ENCODE measurements at regions not wholly inside any gene's neighbourhood (a gene's known extent, or its start where the extent isn't known, plus 50 kb on each side); places are given as distances from the start of the nearest gene placed in this dataset.

DNA sequence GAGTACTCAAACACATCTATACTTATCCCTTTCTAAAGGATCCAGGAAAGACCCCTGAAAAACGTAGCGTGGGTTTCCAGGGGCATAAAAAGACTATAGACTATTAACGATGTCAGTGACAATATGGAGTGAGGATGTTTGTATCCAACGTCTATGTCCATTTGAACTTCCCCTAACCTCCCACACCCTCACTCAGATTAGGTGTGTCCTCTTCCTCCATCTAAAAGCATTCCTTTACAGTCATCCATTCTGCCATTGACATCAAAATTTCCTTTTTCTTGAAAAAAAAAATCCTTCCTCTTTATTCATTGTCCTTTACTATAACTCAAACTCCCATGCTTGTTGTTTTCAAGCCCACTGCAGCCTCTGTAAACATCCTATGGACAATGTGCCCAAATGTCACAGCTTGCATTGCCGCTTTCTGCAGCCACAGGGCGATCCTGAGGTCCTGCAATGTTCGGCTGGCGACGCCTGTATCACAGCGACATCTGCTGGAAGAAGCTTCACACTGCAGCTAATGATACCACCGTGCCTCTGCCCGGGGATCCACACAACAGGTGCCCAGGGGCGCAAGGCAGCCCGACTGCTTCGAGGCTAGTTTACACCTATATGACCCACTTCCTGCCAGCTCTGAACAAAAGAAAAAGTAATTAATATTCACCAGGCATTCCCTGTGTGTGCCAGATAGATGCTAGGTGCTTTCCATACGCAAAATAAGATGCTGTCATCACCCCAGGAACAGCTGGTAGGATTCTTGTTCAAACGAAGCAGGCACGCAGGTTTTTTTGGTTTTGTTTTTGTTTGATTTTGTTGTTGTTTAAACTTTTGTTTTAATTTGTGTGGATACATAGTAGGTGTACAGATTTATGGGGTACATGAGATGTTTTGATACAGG is 267.9 kb upstream of the GHITM start:
- intact Hi-C loops (cut with DNase I): loop anchor here (5.0 kb wide), 1 partner anchor 1074 kb away; no protein-coding TSS in a partner anchor

DNA sequence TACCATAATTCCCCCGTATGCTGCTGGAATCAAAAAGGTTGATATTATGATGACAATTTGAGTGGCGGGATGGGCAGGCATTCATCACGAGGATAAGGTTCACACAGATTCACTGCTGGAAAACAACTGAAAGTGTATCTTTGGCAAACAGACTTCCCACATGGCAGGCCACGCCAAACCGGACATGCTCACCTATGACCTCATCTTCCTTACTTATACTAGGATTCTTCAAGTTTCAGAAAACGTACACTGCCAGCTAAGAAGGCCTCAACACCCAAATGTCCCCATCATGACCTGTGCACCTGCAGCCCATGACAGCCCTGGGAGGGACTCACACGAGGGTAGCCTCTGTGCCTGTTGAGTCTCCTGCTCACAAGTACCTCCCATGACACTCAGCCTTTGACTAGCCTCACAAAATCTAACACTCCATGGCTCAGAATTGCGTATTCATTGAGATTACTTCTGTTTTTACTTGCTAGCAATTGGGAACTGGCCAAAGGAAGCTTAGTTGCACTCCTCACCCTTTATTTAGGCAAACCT is 259.0 kb upstream of the GHITM start:
- Histone ChIP-seq H3K36me3 (no peaks in the 10 kb centered on the region), H3K4me1 (no peaks in the 10 kb centered on the region), H3K4me3 (no peak overlapping the region), H3K27ac (no peak overlapping the region), H3K27me3 (no peaks in the 10 kb centered on the region), H3K9me3 (no peaks in the 10 kb centered on the region)
- TF ChIP-seq, protein P1, sequence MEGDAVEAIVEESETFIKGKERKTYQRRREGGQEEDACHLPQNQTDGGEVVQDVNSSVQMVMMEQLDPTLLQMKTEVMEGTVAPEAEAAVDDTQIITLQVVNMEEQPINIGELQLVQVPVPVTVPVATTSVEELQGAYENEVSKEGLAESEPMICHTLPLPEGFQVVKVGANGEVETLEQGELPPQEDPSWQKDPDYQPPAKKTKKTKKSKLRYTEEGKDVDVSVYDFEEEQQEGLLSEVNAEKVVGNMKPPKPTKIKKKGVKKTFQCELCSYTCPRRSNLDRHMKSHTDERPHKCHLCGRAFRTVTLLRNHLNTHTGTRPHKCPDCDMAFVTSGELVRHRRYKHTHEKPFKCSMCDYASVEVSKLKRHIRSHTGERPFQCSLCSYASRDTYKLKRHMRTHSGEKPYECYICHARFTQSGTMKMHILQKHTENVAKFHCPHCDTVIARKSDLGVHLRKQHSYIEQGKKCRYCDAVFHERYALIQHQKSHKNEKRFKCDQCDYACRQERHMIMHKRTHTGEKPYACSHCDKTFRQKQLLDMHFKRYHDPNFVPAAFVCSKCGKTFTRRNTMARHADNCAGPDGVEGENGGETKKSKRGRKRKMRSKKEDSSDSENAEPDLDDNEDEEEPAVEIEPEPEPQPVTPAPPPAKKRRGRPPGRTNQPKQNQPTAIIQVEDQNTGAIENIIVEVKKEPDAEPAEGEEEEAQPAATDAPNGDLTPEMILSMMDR (IDR thresholded peaks at IDR 0.05): no peak
- DNase-seq (ENCODE audit: low spot score in 2 of 2): no peak
- intact Hi-C loops (cut with DNase I): no loop called here

More for the DNA sequence above, 267.9 kb upstream of the GHITM start:
- Histone ChIP-seq H3K4me1 (no peaks in the 10 kb centered on the region), H3K36me3 (no peaks in the 10 kb centered on the region), H3K27me3 (no peaks in the 10 kb centered on the region), H3K27ac (no peak overlapping the region), H3K4me3 (no peak overlapping the region), H3K9me3 (no peaks in the 10 kb centered on the region)
- TF ChIP-seq, protein P1 (IDR thresholded peaks at IDR 0.05): peak; percentile 29 to 80 (median 73)
- DNase-seq (ENCODE audit: low spot score in 2 of 2): peak in 1 of 2 donors; percentile 75

DNA sequence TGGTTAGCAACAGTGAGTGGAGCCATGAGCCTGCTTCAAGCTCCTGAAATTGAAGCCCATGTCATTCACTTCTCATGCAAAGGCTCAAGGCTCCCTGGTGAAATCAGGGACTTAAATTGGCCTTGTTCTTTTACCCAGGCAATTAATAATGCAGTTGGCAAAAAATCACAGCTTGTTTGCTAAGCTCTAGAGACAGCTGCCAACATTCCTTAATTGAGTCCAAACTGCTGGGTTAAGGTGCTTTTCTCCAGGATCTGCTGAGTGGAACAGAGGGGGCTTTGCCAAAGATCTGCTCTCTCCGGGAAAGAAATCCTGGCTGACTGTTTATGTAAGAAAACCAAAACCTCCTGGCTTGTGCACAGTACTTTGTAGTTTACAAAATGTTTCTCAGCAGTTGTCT is 257.6 kb upstream of the GHITM start:
- no peaks in the 10 kb centered on the region for H3K9me3 ChIP-seq
- H3K4me3 ChIP-seq: no peak overlapping the region
- no peaks in the 10 kb centered on the region for H3K27me3 ChIP-seq
- TF ChIP-seq, protein P1 (IDR thresholded peaks at IDR 0.05): no peak
- DNase-seq (ENCODE audit: low spot score in 2 of 2): no peak
- no peaks in the 10 kb centered on the region for H3K36me3 ChIP-seq
- H3K27ac ChIP-seq: no peak overlapping the region
- H3K4me1 ChIP-seq: no peaks in the 10 kb centered on the region
- intact Hi-C loops (cut with DNase I): no loop called here

DNA sequence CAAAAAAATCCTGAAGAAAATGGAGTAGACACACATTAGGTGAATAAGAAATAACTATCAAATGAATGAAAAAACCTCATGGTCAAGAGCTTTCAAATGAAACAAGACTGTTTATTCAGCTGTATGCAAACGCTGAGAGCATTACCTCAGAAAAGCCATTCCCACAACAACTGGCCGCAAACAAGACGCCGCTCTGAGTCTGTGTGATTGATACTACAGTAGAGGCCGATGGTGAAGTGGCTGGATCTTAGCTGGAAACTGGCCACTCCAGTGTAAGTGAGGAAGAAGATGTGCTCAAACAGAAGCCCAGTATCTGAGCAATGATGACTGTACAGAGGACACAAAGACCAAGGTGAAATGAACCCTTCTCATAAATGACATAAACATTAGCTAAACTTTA is 252.4 kb upstream of the GHITM start:
- H3K27ac ChIP-seq: no peak overlapping the region
- TF ChIP-seq, protein P1 (IDR thresholded peaks at IDR 0.05): no peak
- no peak overlapping the region for H3K4me3 ChIP-seq
- H3K9me3 ChIP-seq: no peaks in the 10 kb centered on the region
- DNase-seq (ENCODE audit: low spot score in 2 of 2): no peak
- H3K36me3 ChIP-seq: no peaks in the 10 kb centered on the region
- intact Hi-C loops (cut with DNase I): no loop called here
- no peaks in the 10 kb centered on the region for H3K4me1 ChIP-seq
- H3K27me3 ChIP-seq: no peaks in the 10 kb centered on the region

DNA sequence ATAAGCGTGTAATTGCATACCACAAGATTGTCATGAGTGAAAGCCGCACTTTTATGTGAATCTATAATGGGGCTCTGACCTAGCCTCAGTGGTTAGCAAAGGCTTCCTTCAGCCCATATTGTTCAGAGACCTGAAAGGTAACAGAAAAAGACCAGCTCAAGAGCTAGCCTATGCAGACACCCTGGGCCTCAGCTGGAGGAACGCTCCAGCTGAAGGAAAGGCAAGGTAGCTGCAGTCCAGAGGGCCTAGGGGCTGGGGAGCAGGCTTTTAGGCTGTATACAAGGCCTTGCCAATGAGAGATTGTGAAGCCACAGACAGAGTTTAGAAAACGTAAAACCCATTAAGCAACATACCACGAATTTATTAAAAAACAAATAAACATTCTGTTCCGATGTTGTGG is 246.6 kb upstream of the GHITM start:
- no peak overlapping the region for H3K27ac ChIP-seq

More for the DNA sequence above, 246.6 kb upstream of the GHITM start:
- H3K9me3 ChIP-seq: no peaks in the 10 kb centered on the region
- H3K27me3 ChIP-seq: no peaks in the 10 kb centered on the region
- intact Hi-C loops (cut with DNase I): no loop called here
- no peaks in the 10 kb centered on the region for H3K36me3 ChIP-seq
- TF ChIP-seq, protein P1 (IDR thresholded peaks at IDR 0.05): no peak
- no peak overlapping the region for H3K4me3 ChIP-seq
- H3K4me1 ChIP-seq: no peaks in the 10 kb centered on the region
- no peak for DNase-seq (ENCODE audit: low spot score in 2 of 2)

All from ascending aorta (tissue), 2 donors.